ENCODE measurements at regions not wholly inside any gene's neighbourhood (a gene's known extent, or its start where the extent isn't known, plus 50 kb on each side); places are given as distances from the start of the nearest gene placed in this dataset.
A peak's percentile ranks its signal among the peaks of the same experiment; 100 is the strongest.

DNA sequence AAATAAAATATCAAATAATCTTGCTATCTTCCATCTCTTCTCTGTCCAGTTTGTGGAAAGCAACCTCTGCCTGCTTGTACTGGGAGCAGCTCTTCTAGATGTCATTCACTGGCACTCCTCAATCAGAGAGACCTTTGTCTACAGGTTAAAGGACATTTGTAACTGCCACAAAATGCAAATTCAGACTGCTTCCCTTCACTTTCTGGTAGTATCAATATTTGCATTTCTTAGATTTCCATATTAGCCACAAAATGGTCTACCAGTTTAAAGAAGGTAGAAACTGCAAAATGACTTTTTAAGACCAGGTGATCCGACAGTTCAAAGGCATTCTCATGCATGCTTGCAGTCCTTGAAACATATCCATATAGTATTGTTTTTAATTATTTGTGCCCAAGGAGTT is 51.7 kb upstream of the RCN1 start:
- DNase-seq, result no peak

- no peak for DNase-seq
These were observed 56.2 kb upstream of the RCN1 start for GRCh38 chr11:32034680-32035079.

- no peak for DNase-seq
These were observed 56.7 kb upstream of the RCN1 start for GRCh38 chr11:32034149-32034548.

DNA sequence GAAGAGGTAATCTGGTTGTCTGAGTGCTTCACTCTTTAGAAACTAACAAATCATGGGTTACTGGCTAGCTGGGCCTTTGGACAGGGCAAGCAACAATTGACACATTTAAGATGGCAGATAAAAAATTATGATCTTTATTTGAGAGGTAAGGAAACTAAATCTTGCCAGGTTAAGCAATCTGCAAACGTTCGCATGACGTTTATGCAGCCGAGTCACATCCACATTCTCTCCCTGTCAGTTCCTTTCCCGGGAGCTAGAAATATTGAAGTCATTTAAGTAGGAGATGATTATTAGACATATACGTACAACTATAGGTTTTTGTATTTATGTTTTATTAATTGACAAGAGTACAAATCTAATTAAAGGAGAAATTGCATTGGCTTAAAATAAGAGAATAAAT is 57.4 kb upstream of the RCN1 start:
- no peak for DNase-seq

DNA sequence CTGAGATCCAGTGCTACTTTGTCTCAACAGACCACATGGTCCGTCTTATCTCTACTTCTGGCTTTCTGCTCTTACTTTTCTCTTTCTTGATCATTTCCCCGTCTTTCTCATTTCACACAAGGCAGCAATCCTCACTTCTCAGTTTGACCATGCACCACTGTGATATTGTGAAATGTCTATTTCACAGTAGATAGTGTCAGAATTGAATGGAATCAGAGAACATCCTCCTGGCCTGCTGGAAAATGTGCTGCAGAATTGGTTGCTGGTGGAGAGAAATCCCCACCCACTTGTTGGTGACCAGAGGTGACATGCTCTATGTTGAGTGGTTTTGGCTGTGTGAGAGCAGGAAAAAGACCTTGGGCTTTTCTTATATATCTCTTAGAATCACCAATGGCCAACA is 57.8 kb upstream of the RCN1 start:
- no peak for DNase-seq

DNA sequence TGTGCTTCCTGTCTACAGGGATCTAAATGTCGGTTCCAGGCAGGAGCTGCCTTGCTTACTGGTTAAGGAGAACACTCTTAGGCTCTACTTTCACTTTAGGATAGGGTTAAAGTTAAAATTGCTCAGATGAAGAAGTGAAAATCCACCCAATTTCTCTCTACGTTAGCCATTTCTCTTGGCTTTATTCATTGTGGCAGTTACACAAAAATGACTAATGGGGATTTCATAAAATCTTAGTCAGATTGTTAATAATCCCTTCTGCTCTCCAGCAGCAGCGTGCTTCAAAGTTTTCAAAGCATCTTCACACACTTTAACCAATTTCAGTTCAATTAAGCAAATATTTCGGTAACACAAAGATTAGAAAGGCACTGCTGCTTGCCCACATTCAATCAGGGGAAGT is 58.4 kb upstream of the RCN1 start:
- no peak for DNase-seq

DNA sequence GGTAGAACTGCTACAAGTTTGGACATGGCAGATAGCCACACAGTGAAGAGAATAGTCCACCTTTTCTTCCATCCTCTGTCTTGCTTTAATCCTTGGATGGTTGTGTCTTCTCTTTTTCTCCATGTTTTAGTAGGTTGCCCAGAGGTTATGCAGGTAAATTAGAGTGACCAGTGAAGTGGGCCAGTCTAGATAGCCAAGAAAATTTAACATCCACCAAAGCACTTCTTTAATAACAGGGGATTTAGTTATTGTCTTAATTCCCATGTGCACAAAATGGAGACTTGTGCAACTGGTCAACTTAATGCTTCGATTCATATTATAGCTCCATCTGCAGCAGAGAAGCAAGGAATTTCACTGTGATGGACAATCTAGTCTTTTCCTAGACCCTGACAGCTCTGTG is 58.8 kb upstream of the RCN1 start:
- DNase-seq, result no peak

GRCh38 chr11:32030875-32031503 is 59.9 kb upstream of the RCN1 start:
- no peak for DNase-seq

DNA sequence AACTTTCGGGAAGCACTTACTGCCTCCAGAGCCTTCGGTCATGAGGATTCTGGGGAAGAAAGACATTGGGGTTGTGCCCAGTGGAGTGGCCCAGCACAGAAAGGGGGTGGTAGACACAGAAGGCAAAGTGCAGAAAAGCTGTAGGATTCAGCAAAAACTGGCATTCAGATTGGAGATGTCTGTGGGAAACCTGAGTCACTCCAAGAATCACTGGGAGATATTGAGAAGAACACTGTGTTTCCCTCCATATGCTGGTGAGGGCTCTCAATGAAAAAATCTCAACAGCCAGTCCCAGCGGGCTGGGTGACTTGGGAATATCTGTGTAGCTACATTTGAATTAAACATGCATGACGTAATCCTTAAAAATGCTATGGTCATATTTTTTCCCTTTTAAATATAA is 61.2 kb upstream of the RCN1 start:
- no peak for DNase-seq

GRCh38 chr11:32028201-32028600 is 62.7 kb upstream of the RCN1 start:
- DNase-seq, result no peak

- no peak for DNase-seq
These were observed 64.1 kb upstream of the RCN1 start for GRCh38 chr11:32026766-32027165.

DNA sequence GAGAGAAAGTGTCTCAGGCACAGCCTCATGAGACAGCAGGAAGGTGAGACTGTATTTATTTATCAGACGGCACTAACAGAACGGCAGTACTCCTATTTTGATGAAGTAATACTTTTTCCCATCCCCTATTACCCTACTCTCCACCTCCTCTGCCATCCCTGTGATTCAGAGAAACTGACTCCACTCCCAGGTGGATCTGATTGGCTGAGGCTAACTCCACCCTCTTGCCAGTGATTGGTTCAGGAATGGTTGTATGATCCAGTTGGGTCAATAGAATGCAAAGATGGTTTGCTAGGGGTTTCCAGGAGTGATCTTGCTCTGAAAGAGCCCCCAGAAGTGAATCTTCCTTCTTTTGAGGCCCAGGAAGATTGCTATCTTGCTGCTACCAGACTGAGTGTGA is 65.9 kb upstream of the RCN1 start:
- no peak for DNase-seq

DNA sequence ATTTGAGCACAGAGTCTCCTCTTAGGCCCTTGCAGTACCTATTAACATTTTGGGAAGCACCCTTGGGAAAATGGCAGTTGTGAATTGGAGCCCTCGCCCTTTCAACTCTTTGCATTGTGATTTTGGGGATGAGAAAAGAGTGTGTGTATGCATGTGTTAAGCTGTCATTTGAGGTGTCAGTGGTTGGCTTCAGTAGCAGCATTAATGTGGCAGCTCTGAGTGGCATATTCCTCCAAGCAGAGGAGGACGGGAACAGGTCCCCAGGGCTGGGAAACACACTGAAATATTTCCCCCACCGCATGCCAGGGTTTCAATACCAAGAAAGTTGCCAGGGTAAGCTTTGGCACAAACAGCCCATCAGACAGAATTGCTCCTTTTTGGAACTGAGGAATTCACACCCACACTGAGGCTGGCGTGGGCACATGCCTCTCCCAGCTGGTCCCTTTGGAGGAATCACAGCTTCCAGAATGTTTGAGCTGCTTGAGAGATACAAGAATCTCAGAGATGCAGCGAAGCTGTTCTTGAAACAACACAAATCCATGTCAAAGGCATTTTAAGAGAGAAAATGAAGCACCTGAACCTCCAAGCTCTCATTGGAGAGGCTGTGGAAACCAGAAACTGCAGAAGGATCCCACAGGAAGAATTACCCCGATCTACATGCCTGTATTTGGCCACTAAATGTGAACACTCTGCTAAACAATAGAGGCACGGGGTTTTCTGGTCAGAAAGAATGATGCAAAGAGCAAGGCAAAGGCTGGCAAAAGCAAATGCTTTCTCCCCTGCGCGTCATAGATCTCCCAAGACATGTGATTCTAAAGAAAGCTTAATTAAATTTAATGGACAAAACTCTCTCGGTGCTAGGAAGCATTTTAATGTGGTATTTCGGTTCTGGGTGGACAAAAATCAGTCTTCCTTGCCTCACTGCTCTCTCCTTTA is 67.2 kb upstream of the RCN1 start:
- no peak for DNase-seq

GRCh38 chr11:32018672-32019071 is 72.2 kb upstream of the RCN1 start:
- DNase-seq, result no peak

- no peak for DNase-seq
These were observed 74.8 kb upstream of the RCN1 start for GRCh38 chr11:32016111-32016510.

DNA sequence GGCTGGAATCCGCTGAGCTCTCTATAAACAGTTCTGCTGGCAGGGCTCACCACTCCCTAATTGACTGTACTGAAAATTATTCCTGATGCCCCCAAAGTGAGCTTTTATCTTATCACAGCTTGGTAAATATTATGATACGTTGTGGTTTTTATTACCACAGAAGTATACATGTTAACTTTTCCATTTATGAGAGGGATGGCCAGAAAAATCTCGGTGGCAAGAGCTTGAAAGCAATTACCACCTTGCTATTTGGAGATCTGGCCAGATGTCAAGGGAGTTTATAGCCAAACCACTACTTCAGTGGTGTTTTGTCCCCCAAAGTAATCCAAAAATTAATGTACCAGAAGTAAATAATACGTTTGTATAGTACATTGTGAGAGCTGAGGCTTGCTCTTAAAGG is 75.4 kb upstream of the RCN1 start:
- DNase-seq, result no peak

DNA sequence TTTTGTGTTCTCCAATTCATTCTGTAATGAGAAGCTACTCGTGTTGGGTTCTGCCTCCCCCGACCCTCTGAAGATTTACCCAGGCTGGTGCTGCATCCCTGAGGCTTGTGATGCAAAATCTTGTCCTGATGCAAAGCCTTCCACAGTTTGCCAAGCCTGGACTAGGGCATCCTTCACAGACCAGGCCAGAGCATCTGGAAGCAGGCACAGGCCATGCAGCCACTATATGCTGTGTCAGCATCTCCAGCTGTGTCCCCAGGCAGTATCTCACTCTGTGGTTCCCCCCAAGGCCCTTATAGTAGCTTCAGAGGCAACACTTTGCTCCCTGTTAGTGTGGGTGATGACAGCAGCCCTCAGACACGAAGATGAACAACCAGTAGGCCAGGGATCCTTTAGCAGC is 77.3 kb upstream of the RCN1 start:
- DNase-seq, result no peak

- no peak for DNase-seq
These were observed 78.8 kb upstream of the RCN1 start for GRCh38 chr11:32012049-32012448.

GRCh38 chr11:32008880-32009551 is 81.9 kb upstream of the RCN1 start:
- no peak for DNase-seq

DNA sequence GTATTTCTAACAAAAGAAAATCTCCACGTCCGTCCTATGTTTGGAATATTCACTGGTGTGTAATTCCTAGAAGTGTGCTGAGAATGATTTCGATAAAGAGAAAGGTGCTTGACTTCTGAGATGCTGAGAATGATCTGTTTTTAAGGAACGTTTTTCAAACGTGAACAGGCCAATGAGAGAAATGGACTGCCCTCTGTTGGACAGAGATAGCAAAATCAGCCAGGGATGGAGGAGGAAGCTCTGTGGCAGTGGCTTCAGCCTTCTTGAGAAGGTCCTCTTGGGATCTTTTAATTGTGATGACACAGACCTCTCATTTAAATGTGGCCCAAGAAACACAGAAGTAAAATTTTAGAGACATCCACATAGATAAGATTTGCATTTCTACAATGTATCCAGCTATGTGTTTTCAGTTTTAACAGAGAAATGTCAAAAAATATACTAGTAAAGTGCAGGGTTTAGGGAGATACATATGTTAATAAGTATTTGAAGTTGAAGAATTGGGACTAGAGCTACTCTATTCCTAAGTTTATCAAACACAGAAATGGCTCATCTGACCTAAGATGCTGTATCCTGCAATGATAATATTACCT is 84.0 kb upstream of the RCN1 start:
- DNase-seq, result peak in 1 of 2 donors; percentile 3

DNA sequence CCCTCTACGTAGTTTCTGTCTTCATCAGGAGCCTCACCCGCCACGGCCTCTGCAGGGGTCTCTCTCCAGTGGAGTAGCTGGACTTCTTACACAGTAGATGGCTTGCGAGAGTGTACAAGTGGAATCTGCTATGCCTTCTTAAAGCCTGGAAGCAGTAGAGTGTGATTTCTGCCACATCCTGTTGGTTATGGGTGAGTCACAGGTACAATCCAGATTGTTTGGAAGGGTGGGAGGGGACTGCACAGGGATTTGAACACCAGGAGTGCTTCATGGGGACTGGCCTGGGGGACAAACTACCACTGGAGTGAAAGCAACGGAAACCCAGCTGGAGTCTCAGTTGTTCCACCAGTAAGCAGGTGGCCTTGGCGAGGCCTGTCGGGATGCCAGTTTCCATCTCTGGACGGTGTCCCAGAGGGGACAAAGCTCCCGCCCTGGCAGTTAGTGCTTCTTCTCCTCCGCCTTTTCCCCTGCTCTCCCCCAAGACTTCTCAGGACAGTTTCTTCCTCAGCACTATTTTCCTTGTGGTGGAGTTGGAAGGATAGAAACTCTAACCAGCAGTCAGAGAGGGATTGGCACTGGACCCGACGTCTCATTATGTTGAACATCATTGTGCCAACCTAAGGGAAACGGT is 85.0 kb upstream of the RCN1 start:
- no peak for DNase-seq

DNA sequence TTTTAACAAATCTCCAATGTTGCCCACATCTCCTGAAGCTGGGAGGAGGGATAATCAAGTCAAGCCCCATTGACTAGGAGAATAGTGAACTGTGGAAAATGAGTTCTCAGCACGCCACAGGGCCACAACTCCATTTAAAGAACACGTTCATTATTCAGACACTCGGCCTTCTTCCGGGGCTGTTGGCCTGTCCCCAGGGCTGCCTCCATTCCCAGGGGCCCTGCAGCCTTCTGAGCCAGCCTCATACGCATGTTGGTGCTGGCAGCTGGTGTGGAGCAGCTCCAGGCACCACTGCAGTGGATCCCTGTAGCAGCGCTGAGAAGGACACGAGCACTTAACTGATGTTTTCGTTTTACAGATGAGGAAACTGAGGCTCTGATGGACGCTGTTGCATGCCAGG is 87.5 kb upstream of the RCN1 start:
- DNase-seq, result no peak

DNA sequence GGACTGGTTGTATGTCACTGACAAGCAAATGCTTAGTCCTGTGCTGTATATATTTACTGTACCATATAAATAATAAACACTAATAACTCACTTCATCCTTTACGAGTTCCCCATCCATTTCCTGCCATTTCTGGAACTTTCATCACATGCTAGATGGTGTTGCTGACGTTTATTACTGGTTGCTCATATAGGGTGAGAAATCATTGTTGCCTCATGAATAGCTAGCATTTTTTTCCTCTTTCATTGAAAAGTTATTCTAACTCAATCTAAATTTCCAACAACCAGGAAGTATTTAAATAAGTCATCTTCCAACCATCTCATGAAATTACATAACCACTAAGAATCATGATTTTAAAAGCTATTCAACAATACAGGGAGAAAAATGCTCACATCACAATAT is 88.6 kb upstream of the RCN1 start:
- no peak for DNase-seq

All from stimulated activated CD4-positive, alpha-beta T cell treated with anti-CD3 and anti-CD28 coated beads, Interleukin-2, amount 100 ng/mL, for 48 hours (primary cell).